Left lobe of liver (tissue), 2 donors: ENCODE measurements at regions not wholly inside any gene's neighbourhood (a gene's known extent, or its start where the extent isn't known, plus 50 kb on each side); places are given as distances from the start of the nearest gene placed in this dataset.

Experiments used
- ATAC-seq: fragments of 200-7000 bp; cut with Tn5 transposase; one replicate; pipeline ENCODE4 v1.9.1; 2020; ENCODE audit warnings: mild to moderate bottlenecking, moderate library complexity
- DNase-seq: peaks from one replicate; pipeline ENCODE4 v3.0.0-alpha.2; 2020; ENCODE audit warnings: low spot score
- donor health status: DM: no; HTN: no; CAD: no; lungs with moderate emphysema.
- donor health status: DM: no; HTN: yes; CAD: no.

GRCh38 chr18:8942909-8943545, 159.5 kb upstream of the NDUFV2 start:
- ATAC-seq (no peak), DNase-seq (no peak)

GRCh38 chr18:8943900-8944870, 158.3 kb upstream of the NDUFV2 start:
- peak; percentile 31 for ATAC-seq

GRCh38 chr18:8944871-8945245, 157.6 kb upstream of the NDUFV2 start:
- DNase-seq, result no peak
- no peak for ATAC-seq

More at GRCh38 chr18:8943900-8944870, 158.3 kb upstream of the NDUFV2 start:
- DNase-seq, result no peak

- ATAC-seq, result no peak
- DNase-seq, result no peak
Observed at GRCh38 chr18:8945514-8945913, 157.0 kb upstream of the NDUFV2 start.

- ATAC-seq, result no peak
Observed at GRCh38 chr18:8946066-8946838, 156.2 kb upstream of the NDUFV2 start.

GRCh38 chr18:8947566-8947965, 154.9 kb upstream of the NDUFV2 start:
- no peak for ATAC-seq
- DNase-seq, result no peak

More at GRCh38 chr18:8946066-8946838, 156.2 kb upstream of the NDUFV2 start:
- DNase-seq, result no peak

- ATAC-seq (no peak), DNase-seq (no peak)
Observed at GRCh38 chr18:8948011-8948410, 154.5 kb upstream of the NDUFV2 start.

- ATAC-seq (no peak), DNase-seq (no peak)
Observed at GRCh38 chr18:8948471-8949149, 153.9 kb upstream of the NDUFV2 start.

- DNase-seq, result no peak
- no peak for ATAC-seq
Observed at GRCh38 chr18:8949206-8949605, 153.3 kb upstream of the NDUFV2 start.

- DNase-seq, result no peak
- ATAC-seq, result no peak
Observed at GRCh38 chr18:8951491-8951890, 151.0 kb upstream of the NDUFV2 start.

GRCh38 chr18:8952174-8952573, 150.3 kb upstream of the NDUFV2 start:
- ATAC-seq, result no peak

GRCh38 chr18:8952769-8953760, 149.4 kb upstream of the NDUFV2 start:
- ATAC-seq, result no peak
- no peak for DNase-seq

More at GRCh38 chr18:8952174-8952573, 150.3 kb upstream of the NDUFV2 start:
- no peak for DNase-seq

- ATAC-seq, result no peak
- no peak for DNase-seq
Observed at GRCh38 chr18:8957731-8958130, 144.8 kb upstream of the NDUFV2 start.

- no peak for ATAC-seq
- no peak for DNase-seq
Observed at GRCh38 chr18:8958660-8959059, 143.8 kb upstream of the NDUFV2 start.

- DNase-seq (peak; percentile 62), ATAC-seq (peak; percentile 71)
Observed at GRCh38 chr18:8959551-8960135, 142.9 kb upstream of the NDUFV2 start.

GRCh38 chr18:8960740-8961657, 141.5 kb upstream of the NDUFV2 start:
- DNase-seq (peak; percentile 56), ATAC-seq (peak; percentile 78)

- ATAC-seq, result no peak
- no peak for DNase-seq
Observed at GRCh38 chr18:8962192-8962779, 140.2 kb upstream of the NDUFV2 start.
